GM19351 (cell line): ENCODE measurements at regions not wholly inside any gene's neighbourhood (a gene's known extent, or its start where the extent isn't known, plus 50 kb on each side); places are given as distances from the start of the nearest gene placed in this dataset.
"Not testable (repeated sequence)": the region's sequence is repeated elsewhere in the genome, so short reads cannot be mapped to it uniquely, and the experiment has no call there.

Experiments
- ATAC-seq: cut with Tn5 transposase; IDR thresholded peaks from one replicate; pipeline ENCODE4 v1.9.1; 2021; ENCODE audit warnings: mild to moderate bottlenecking, moderate library complexity; ENCODE audit not compliant: unreplicated experiment

GRCh38 chr7:51847461-51848134 lies 531.0 kb upstream of the COBL start:
- no peak for ATAC-seq

GRCh38 chr7:51839130-51839529 lies 522.5 kb upstream of the COBL start:
- not testable (repeated sequence) for ATAC-seq

- no peak for ATAC-seq
These were observed 511.0 kb upstream of the COBL start for GRCh38 chr7:51827631-51828030.

- no peak for ATAC-seq
These were observed 507.4 kb upstream of the COBL start for GRCh38 chr7:51824050-51824449.

- no peak for ATAC-seq
These were observed 506.8 kb upstream of the COBL start for GRCh38 chr7:51823437-51823836.

- no peak for ATAC-seq
These were observed 501.2 kb upstream of the COBL start for GRCh38 chr7:51817694-51818225.

GRCh38 chr7:51805783-51806431 lies 489.3 kb upstream of the COBL start:
- not testable (repeated sequence) for ATAC-seq

GRCh38 chr7:51802718-51803117 lies 486.1 kb upstream of the COBL start:
- no peak for ATAC-seq

- ATAC-seq = no peak
These were observed 480.8 kb upstream of the COBL start for GRCh38 chr7:51797371-51797770.

GRCh38 chr7:51792796-51793195 lies 476.2 kb upstream of the COBL start:
- ATAC-seq = no peak

GRCh38 chr7:51789489-51789888 lies 472.9 kb upstream of the COBL start:
- ATAC-seq = no peak

- ATAC-seq = no peak
These were observed 469.7 kb upstream of the COBL start for GRCh38 chr7:51786284-51786683.

GRCh38 chr7:51785876-51786275 lies 469.3 kb upstream of the COBL start:
- no peak for ATAC-seq

- ATAC-seq = no peak
These were observed 468.6 kb upstream of the COBL start for GRCh38 chr7:51785171-51785570.

GRCh38 chr7:51783241-51783640 lies 466.6 kb upstream of the COBL start:
- ATAC-seq = no peak

GRCh38 chr7:51778121-51778520 lies 461.5 kb upstream of the COBL start:
- no peak for ATAC-seq

GRCh38 chr7:51774178-51774577 lies 457.6 kb upstream of the COBL start:
- ATAC-seq = no peak

GRCh38 chr7:51772190-51772589 lies 455.6 kb upstream of the COBL start:
- ATAC-seq = no peak

GRCh38 chr7:51764976-51765375 lies 448.4 kb upstream of the COBL start:
- ATAC-seq = no peak

GRCh38 chr7:51759985-51760384 lies 443.4 kb upstream of the COBL start:
- no peak for ATAC-seq

- no peak for ATAC-seq
These were observed 441.4 kb upstream of the COBL start for GRCh38 chr7:51757960-51758359.

GRCh38 chr7:51732951-51733350 lies 416.3 kb upstream of the COBL start:
- no peak for ATAC-seq
